SK-N-DZ (cell line): ENCODE measurements at regions not wholly inside any gene's neighbourhood (a gene's known extent, or its start where the extent isn't known, plus 50 kb on each side); places are given as distances from the start of the nearest gene placed in this dataset.

ENCODE experiments used
- DNase-seq: peaks from one replicate; pipeline ENCODE4 v3.0.0-alpha.2; 2015; ENCODE audit warnings: low spot score

GRCh38 chr17:79446399-79447009, 164.3 kb downstream of the RBFOX3 start:
- DNase-seq = no peak

GRCh38 chr17:79444198-79444597, 166.7 kb downstream of the RBFOX3 start:
- no peak for DNase-seq

GRCh38 chr17:79443026-79443425, 167.8 kb downstream of the RBFOX3 start:
- DNase-seq = no peak

- DNase-seq = no peak
Measured at GRCh38 chr17:79441356-79442160, 169.3 kb downstream of the RBFOX3 start.

- no peak for DNase-seq
Measured at GRCh38 chr17:79440251-79440650, 170.6 kb downstream of the RBFOX3 start.

- DNase-seq = no peak
Measured at GRCh38 chr17:79439493-79439892, 171.4 kb downstream of the RBFOX3 start.

GRCh38 chr17:79438546-79439334, 172.1 kb downstream of the RBFOX3 start:
- no peak for DNase-seq

- no peak for DNase-seq
Measured at GRCh38 chr17:79438058-79438457, 172.8 kb downstream of the RBFOX3 start.

- DNase-seq = no peak
Measured at GRCh38 chr17:79437081-79437480, 173.8 kb downstream of the RBFOX3 start.

GRCh38 chr17:79435962-79436361, 174.9 kb downstream of the RBFOX3 start:
- no peak for DNase-seq

- DNase-seq = no peak
Measured at GRCh38 chr17:79435296-79435695, 175.6 kb downstream of the RBFOX3 start.

- DNase-seq = no peak
Measured at GRCh38 chr17:79434215-79434614, 176.6 kb downstream of the RBFOX3 start.

GRCh38 chr17:79433379-79433778, 177.5 kb downstream of the RBFOX3 start:
- no peak for DNase-seq

- DNase-seq = no peak
Measured at GRCh38 chr17:79431175-79431574, 179.7 kb downstream of the RBFOX3 start.

- no peak for DNase-seq
Measured at GRCh38 chr17:79429864-79430494, 180.9 kb downstream of the RBFOX3 start.

GRCh38 chr17:79428988-79429387, 181.9 kb downstream of the RBFOX3 start:
- DNase-seq = no peak

- no peak for DNase-seq
Measured at GRCh38 chr17:79427621-79428539, 183.0 kb downstream of the RBFOX3 start.

GRCh38 chr17:79425686-79426085, 185.2 kb downstream of the RBFOX3 start:
- no peak for DNase-seq

GRCh38 chr17:79424471-79425185, 186.2 kb downstream of the RBFOX3 start:
- no peak for DNase-seq

- no peak for DNase-seq
Measured at GRCh38 chr17:79423811-79424465, 186.9 kb downstream of the RBFOX3 start.
